ENCODE measurements at regions not wholly inside any gene's neighbourhood (a gene's known extent, or its start where the extent isn't known, plus 50 kb on each side); places are given as distances from the start of the nearest gene placed in this dataset.

DNA sequence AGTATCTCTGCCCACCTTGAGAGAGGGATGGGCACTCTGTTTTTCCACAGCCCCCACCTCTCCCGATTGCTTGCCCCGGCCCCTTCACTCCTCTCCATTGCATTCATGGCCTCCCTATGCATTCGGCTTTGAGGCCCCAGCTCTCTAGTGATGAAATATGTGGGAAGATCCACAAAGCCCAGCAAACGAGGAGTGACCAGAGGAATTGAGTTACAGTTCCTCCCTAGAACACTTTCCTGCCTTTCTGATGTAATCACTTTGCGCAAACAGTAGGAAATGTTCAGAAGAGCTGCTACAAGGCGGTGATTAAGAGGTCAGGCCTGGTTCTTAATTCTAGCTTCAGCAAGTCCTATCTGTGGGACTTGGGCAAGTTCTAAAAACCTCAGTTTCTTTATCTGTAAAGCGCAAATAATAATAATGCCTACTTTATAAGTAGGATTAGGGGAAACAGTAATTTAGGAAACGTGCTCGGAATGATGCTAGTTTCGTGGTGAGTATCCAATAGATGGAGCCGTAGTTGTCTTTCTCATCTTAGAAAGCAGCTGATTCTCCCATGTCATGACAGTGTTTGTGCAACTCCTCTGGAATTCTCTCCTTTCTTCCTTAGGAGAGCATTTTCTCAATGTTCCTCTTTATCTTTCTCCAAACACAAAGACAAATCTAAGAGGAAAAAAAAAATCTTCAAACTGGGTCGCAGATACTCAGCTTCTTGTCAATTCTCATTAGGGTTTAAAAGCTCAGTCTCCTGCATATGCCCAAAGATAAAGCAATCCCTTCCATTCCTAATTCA, 99.5 kb upstream of the MSX2 start:
- TF ChIP-seq EP300 (IDR thresholded peaks at IDR 0.05) (no peak), POLR2A (IDR thresholded peaks at IDR 0.05) (no peak)
- TF ChIP-seq, protein P1, sequence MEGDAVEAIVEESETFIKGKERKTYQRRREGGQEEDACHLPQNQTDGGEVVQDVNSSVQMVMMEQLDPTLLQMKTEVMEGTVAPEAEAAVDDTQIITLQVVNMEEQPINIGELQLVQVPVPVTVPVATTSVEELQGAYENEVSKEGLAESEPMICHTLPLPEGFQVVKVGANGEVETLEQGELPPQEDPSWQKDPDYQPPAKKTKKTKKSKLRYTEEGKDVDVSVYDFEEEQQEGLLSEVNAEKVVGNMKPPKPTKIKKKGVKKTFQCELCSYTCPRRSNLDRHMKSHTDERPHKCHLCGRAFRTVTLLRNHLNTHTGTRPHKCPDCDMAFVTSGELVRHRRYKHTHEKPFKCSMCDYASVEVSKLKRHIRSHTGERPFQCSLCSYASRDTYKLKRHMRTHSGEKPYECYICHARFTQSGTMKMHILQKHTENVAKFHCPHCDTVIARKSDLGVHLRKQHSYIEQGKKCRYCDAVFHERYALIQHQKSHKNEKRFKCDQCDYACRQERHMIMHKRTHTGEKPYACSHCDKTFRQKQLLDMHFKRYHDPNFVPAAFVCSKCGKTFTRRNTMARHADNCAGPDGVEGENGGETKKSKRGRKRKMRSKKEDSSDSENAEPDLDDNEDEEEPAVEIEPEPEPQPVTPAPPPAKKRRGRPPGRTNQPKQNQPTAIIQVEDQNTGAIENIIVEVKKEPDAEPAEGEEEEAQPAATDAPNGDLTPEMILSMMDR (IDR thresholded peaks at IDR 0.05): no peak
- no peak for DNase-seq

DNA sequence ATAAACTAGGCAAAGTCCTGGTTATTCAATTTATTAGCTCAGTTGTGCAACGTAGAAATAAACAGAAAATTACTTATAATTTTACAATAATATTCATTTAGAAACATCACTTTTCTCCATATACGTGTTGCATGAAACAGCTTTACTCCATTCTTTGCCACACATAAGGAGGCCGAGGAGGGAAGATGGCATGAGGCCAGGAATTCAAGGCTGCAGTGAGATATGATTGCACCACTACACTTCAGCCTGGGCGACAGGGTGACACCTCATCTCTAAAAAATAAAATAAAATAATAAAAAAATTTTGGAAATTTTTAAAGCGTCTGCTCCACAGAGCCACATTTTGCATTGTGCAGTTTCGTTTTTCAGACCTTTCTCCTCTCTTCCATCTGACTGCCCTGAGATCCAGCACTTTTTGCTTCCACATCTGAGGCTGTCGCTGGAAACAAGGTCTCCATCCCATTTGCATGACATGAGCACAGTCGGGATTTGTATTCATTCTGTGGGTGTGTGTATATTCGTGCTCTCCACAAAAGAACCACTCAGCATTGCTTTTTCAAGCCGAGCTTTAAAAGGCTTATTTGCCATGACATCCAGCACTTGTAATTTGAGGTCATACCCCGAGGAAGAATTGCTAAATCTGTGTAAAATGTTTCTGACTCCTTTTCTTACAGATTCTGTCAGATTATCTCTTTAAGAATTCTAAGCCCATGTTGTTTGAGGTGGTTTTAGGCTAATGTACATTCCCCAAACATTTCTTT, 98.6 kb upstream of the MSX2 start:
- no peaks in the 10 kb centered on the region for H3K36me3 ChIP-seq
- TF ChIP-seq EP300 (IDR thresholded peaks at IDR 0.05) (no peak), POLR2A (IDR thresholded peaks at IDR 0.05) (no peak)
- TF ChIP-seq, protein P1 (IDR thresholded peaks at IDR 0.05): no peak
- H3K4me3 ChIP-seq: no peak overlapping the region
- H3K27ac ChIP-seq: no peak overlapping the region
- no peak for DNase-seq
- H3K4me1 ChIP-seq (ENCODE audit: insufficient read depth): no peaks in the 10 kb centered on the region
- no peaks in the 10 kb centered on the region for H3K9me3 ChIP-seq
- intact Hi-C loops (cut with DNase I): no loop called here
- 14 to 25% (median 16%) methylated on average over 11 of the region's 11 CpGs for WGBS, 3 donors
- no peaks in the 10 kb centered on the region for H3K27me3 ChIP-seq

More for the DNA sequence above, 99.5 kb upstream of the MSX2 start:
- Histone ChIP-seq H3K27ac (no peak overlapping the region), H3K27me3 (no peaks in the 10 kb centered on the region), H3K4me1 (ENCODE audit: insufficient read depth) (no peaks in the 10 kb centered on the region), H3K9me3 (no peaks in the 10 kb centered on the region), H3K36me3 (no peaks in the 10 kb centered on the region), H3K4me3 (no peak overlapping the region)
- intact Hi-C loops (cut with DNase I): no loop called here
- WGBS, 3 donors: 49 to 61% (median 51%) methylated on average over 12 of the region's 12 CpGs

DNA sequence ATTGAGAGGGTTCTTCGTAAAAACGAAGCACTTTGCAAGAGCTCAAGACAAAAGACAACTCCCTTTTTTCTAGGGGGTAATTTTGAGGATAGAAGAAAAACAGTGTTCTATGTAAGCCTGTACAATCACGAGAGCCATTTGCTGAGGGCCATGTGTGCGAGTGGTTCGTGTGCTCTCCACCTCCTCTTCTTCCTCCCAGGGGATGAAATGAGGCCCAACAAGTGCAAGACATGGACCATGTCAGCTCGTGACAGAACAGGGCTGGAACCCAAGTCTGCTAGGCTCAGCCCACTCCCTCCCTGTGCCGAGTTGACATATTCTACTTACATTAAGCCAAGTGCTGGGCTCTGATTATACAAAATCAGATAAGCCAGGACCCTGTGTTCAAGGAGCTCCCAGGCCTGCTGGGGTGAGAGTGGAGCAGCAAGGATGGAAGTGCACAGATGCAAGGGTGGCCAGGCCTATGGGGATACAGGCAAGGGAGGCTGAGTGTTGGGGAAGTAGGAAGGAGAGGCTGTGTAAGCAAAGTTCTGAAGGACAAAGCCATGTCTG, 97.9 kb upstream of the MSX2 start:
- H3K4me1 ChIP-seq (ENCODE audit: insufficient read depth): no peaks in the 10 kb centered on the region
- no peak overlapping the region for H3K27ac ChIP-seq
- H3K36me3 ChIP-seq: no peaks in the 10 kb centered on the region
- no peak overlapping the region for H3K4me3 ChIP-seq
- H3K27me3 ChIP-seq: no peaks in the 10 kb centered on the region
- DNase-seq: no peak
- no peaks in the 10 kb centered on the region for H3K9me3 ChIP-seq
- intact Hi-C loops (cut with DNase I): no loop called here
- 63 to 68% (median 67%) methylated on average over 7 of the region's 7 CpGs for WGBS, 3 donors
- TF ChIP-seq EP300 (IDR thresholded peaks at IDR 0.05): no peak
- TF ChIP-seq, protein P1 (IDR thresholded peaks at IDR 0.05): no peak
- TF ChIP-seq POLR2A (IDR thresholded peaks at IDR 0.05): no peak

DNA sequence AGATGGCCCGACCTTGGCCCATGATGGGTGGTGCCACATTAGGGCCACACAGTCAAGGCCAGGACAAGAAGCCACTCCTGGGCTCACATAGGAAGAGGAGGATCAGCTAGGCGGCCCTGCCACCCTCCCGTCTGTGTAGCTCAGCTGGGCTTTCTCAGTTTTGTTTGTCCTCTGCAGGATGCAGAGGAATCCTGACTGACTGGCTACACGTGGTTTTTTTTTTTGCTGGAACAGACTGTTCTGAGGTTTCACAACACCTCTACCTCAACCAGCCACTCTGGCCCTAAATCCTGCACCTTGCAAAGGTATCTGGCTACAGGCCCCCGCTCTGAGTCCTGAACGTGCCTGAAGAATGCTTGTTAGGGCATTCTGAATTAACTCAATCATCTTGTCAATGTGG, 88.3 kb upstream of the MSX2 start:
- Histone ChIP-seq H3K27me3 (no peaks in the 10 kb centered on the region), H3K4me3 (no peak overlapping the region), H3K36me3 (no peaks in the 10 kb centered on the region), H3K27ac (no peak overlapping the region), H3K4me1 (ENCODE audit: insufficient read depth) (no peaks in the 10 kb centered on the region), H3K9me3 (no peaks in the 10 kb centered on the region)
- intact Hi-C loops (cut with DNase I): no loop called here
- 42 to 69% (median 53%) methylated on average over 6 of the region's 6 CpGs for WGBS, 3 donors
- no peak for DNase-seq
- TF ChIP-seq POLR2A (IDR thresholded peaks at IDR 0.05) (no peak), EP300 (IDR thresholded peaks at IDR 0.05) (no peak)
- TF ChIP-seq, protein P1 (IDR thresholded peaks at IDR 0.05): no peak
